SK-N-SH treated with all-trans-retinoic acid at 6 μM for 48 hours (cell line): ENCODE measurements at regions not wholly inside any gene's neighbourhood (a gene's known extent, or its start where the extent isn't known, plus 50 kb on each side); places are given as distances from the start of the nearest gene placed in this dataset.

Experiments used
- ATAC-seq: fragments of 200-7000 bp; cut with Tn5 transposase; 3 replicates; pipeline ENCODE4 v1.9.1; 2020; ENCODE audit warnings: mild to moderate bottlenecking, moderate library complexity
- ARNTL ChIP-seq: fragments of 450-650 bp; formaldehyde crosslinking; IDR thresholded peaks from 2 replicates; pipeline ENCODE4 v1.5.0; 2020; ENCODE audit warnings: low read depth, mild to moderate bottlenecking, moderate library complexity, borderline replicate concordance
- BACH2 ChIP-seq: fragments of 250-450 bp; sonication (Bioruptor Pico); IDR thresholded peaks from 2 replicates; pipeline ENCODE4 v1.9.0; 2021; ENCODE audit warnings: mild to moderate bottlenecking, borderline replicate concordance
- CREB5 ChIP-seq: fragments of 250-450 bp; sonication (Bioruptor Pico); IDR thresholded peaks from 2 replicates; pipeline ENCODE4 v1.5.1; 2020; ENCODE audit warnings: low read depth, mild to moderate bottlenecking, moderate library complexity
- CSDC2 ChIP-seq: fragments of 250-450 bp; sonication (Bioruptor Pico); IDR thresholded peaks from 2 replicates; pipeline ENCODE4 v1.5.0; 2020; ENCODE audit warnings: mild to moderate bottlenecking, moderate library complexity
- CSRNP3 ChIP-seq: fragments of 250-450 bp; sonication (Bioruptor Pico); IDR thresholded peaks from 2 replicates; pipeline ENCODE4 v1.5.1; 2021; ENCODE audit warnings: mild to moderate bottlenecking, moderate library complexity
- ESRRG ChIP-seq: fragments of 250-450 bp; sonication (Bioruptor Pico); IDR thresholded peaks from 2 replicates; pipeline ENCODE4 v1.6.1; 2021; ENCODE audit warnings: mild to moderate bottlenecking
- GLIS3 ChIP-seq: fragments of 250-450 bp; sonication (Bioruptor Pico); IDR thresholded peaks from 2 replicates; pipeline ENCODE4 v1.5.0; 2020; ENCODE audit warnings: mild to moderate bottlenecking, moderate library complexity
- ISL1 ChIP-seq: fragments of 250-450 bp; sonication (Bioruptor Pico); IDR thresholded peaks from 2 replicates; pipeline ENCODE4 v2.1.2; 2022; ENCODE audit warnings: mild to moderate bottlenecking, moderate library complexity
- OSR1 ChIP-seq: fragments of 250-450 bp; sonication (Bioruptor Pico); IDR thresholded peaks from 2 replicates; pipeline ENCODE4 v1.8.0; 2022; ENCODE audit warnings: moderate library complexity, mild to moderate bottlenecking, inconsistent platforms
- PATZ1 ChIP-seq: fragments of 250-450 bp; sonication (Bioruptor Pico); IDR thresholded peaks from 2 replicates; pipeline ENCODE4 v1.8.0; 2020; ENCODE audit warnings: mild to moderate bottlenecking, moderate library complexity, borderline replicate concordance
- POU6F1 ChIP-seq: fragments of 250-450 bp; sonication (Bioruptor Pico); IDR thresholded peaks from 2 replicates; pipeline ENCODE4 v1.8.0; 2021; ENCODE audit warnings: low read depth, mild to moderate bottlenecking, moderate library complexity, borderline replicate concordance
- PPARA ChIP-seq: fragments of 250-450 bp; sonication (Bioruptor Pico); IDR thresholded peaks from 2 replicates; pipeline ENCODE4 v1.5.0; 2020; ENCODE audit warnings: mild to moderate bottlenecking, borderline replicate concordance
- RARB ChIP-seq: fragments of 250-450 bp; sonication (Bioruptor Pico); IDR thresholded peaks from 2 replicates; pipeline ENCODE4 v1.8.0; 2021; ENCODE audit warnings: mild to moderate bottlenecking, moderate library complexity
- SNAI2 ChIP-seq: fragments of 250-450 bp; sonication (Bioruptor Pico); IDR thresholded peaks from 2 replicates; pipeline ENCODE4 v1.5.0; 2020; ENCODE audit warnings: mild to moderate bottlenecking, moderate library complexity
- TOX ChIP-seq: fragments of 250-450 bp; sonication (Bioruptor Pico); IDR thresholded peaks from 2 replicates; pipeline ENCODE4 v1.8.0; 2021; ENCODE audit warnings: mild to moderate bottlenecking, moderate library complexity, borderline replicate concordance
- TSHZ2 ChIP-seq: fragments of 250-450 bp; sonication (Bioruptor Pico); IDR thresholded peaks from 2 replicates; pipeline ENCODE4 v1.5.0; 2020; ENCODE audit warnings: mild to moderate bottlenecking, moderate library complexity
- ZC3H10 ChIP-seq: fragments of 250-450 bp; sonication (Bioruptor Pico); IDR thresholded peaks from 2 replicates; pipeline ENCODE4 v1.5.1; 2021; ENCODE audit warnings: mild to moderate bottlenecking, moderate library complexity
- ZFP3 ChIP-seq: fragments of 250-450 bp; sonication (Bioruptor Pico); IDR thresholded peaks from 2 replicates; pipeline ENCODE4 v1.5.0; 2020; ENCODE audit warnings: mild to moderate bottlenecking, moderate library complexity
- ZFP30 ChIP-seq: fragments of 450-650 bp; formaldehyde crosslinking; IDR thresholded peaks from 2 replicates; pipeline ENCODE4 v1.5.0; 2022; ENCODE audit warnings: mild to moderate bottlenecking, moderate library complexity
- ZNF70 ChIP-seq: fragments of 450-650 bp; formaldehyde crosslinking; IDR thresholded peaks from 2 replicates; pipeline ENCODE4 v1.5.0; 2020; ENCODE audit warnings: mild to moderate bottlenecking, moderate library complexity
- ZNF8 ChIP-seq: fragments of 450-650 bp; formaldehyde crosslinking; IDR thresholded peaks from 2 replicates; pipeline ENCODE4 v1.5.0; 2020; ENCODE audit warnings: mild to moderate bottlenecking, moderate library complexity

- TF ChIP-seq CREB5 (CRISPR knock-in tag) = no peak
- TF ChIP-seq CSRNP3 (CRISPR knock-in tag) = no peak
- TF ChIP-seq CSDC2 (CRISPR knock-in tag) = no peak
- no peak for TF ChIP-seq ZC3H10 (CRISPR knock-in tag)
- no peak for TF ChIP-seq SNAI2 (CRISPR knock-in tag)
- no peak for TF ChIP-seq ESRRG (CRISPR knock-in tag)
- TF ChIP-seq GLIS3 (CRISPR knock-in tag) = no peak
- TF ChIP-seq ZNF70 = no peak
- TF ChIP-seq PATZ1 (CRISPR knock-in tag) = no peak
- no peak for TF ChIP-seq RARB (CRISPR knock-in tag)
- no peak for TF ChIP-seq ARNTL (CRISPR knock-in tag)
- TF ChIP-seq ZFP30 (CRISPR knock-in tag) = no peak
- no peak for TF ChIP-seq OSR1 (CRISPR knock-in tag)
- TF ChIP-seq ZNF8 = no peak
- TF ChIP-seq PPARA = no peak
- TF ChIP-seq TOX (CRISPR knock-in tag) = no peak
- no peak for TF ChIP-seq TSHZ2 (CRISPR knock-in tag)
- TF ChIP-seq POU6F1 = no peak
- TF ChIP-seq ISL1 (CRISPR knock-in tag) = no peak
- ATAC-seq = no peak
Observed at GRCh38 chr7:42694894-42695507, 216.9 kb downstream of the C7orf25 start.

GRCh38 chr7:42693722-42694121 is 218.1 kb downstream of the C7orf25 start:
- no peak for TF ChIP-seq ISL1 (CRISPR knock-in tag)
- no peak for TF ChIP-seq CREB5 (CRISPR knock-in tag)
- no peak for TF ChIP-seq ARNTL (CRISPR knock-in tag)
- TF ChIP-seq ZFP3 (CRISPR knock-in tag) = no peak
- ATAC-seq = no peak

- ATAC-seq = no peak
- TF ChIP-seq RARB (CRISPR knock-in tag) (no peak), POU6F1 (no peak), ESRRG (CRISPR knock-in tag) (no peak), BACH2 (CRISPR knock-in tag) (no peak), CSDC2 (CRISPR knock-in tag) (no peak), ZC3H10 (CRISPR knock-in tag) (no peak), ZFP30 (CRISPR knock-in tag) (no peak), CSRNP3 (CRISPR knock-in tag) (no peak), SNAI2 (CRISPR knock-in tag) (no peak), OSR1 (CRISPR knock-in tag) (no peak), ISL1 (CRISPR knock-in tag) (no peak)
Observed at GRCh38 chr7:42692621-42693020, 219.2 kb downstream of the C7orf25 start.
